Esophagus muscularis mucosa (tissue), 4 donors: ENCODE measurements at regions not wholly inside any gene's neighbourhood (a gene's known extent, or its start where the extent isn't known, plus 50 kb on each side); places are given as distances from the start of the nearest gene placed in this dataset.

Experiments
- EP300 ChIP-seq: sonication (generic); formaldehyde crosslinking; IDR thresholded peaks from one replicate; pipeline ENCODE4 v1.6.1; 2017; ENCODE audit warnings: antibody characterized with exemption
- POLR2A ChIP-seq: fragments of 450-650 bp; IDR thresholded peaks from one replicate; pipeline ENCODE4 v1.6.1; 2017; ENCODE audit warnings: antibody characterized with exemption, moderate library complexity, mild to moderate bottlenecking, low read depth
- POLR2AphosphoS5 ChIP-seq, 2 donors: sonication (generic); formaldehyde crosslinking; IDR thresholded peaks; one replicate each; pipeline ENCODE4 v1.6.1; 2017; ENCODE audit warnings: antibody characterized with exemption in 2 of 2
- TF ChIP-seq, protein P1 (sequence below), 3 experiments: fragments of 200-600 bp in 2 of 3; fragments of 450-650 bp in 1 of 3; sonication (generic) in 2 of 3; IDR thresholded peaks; one replicate each; pipeline ENCODE4 v1.5.1; 2017 to 2019; ENCODE audit warnings: antibody characterized with exemption in 3 of 3, mild to moderate bottlenecking in 2 of 3, moderate library complexity in 1 of 3

DNA sequence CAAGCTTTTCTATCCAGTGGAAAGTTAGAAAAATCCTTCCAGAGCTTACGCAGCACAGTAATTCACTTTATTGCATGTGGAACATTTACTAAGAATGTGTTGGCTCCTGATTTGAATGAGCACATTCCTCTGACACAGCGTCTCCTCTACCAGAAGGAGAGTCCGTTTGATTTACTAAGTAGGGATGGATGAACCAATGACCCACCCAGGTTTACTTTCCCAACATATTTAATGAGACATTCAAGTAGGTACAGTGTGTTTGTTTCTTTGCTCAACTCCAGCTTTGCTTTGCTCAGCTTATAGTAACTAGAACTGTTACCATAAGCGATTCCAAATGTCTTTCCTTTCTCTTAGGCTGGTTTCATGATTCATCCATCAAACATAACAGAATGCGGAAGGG, 161.7 kb downstream of the SMARCA1 start:
- no peak for TF ChIP-seq POLR2A
- TF ChIP-seq POLR2AphosphoS5 (IDR thresholded peaks at IDR 0.05) = no peak
- TF ChIP-seq EP300 = no peak
- TF ChIP-seq, protein P1, sequence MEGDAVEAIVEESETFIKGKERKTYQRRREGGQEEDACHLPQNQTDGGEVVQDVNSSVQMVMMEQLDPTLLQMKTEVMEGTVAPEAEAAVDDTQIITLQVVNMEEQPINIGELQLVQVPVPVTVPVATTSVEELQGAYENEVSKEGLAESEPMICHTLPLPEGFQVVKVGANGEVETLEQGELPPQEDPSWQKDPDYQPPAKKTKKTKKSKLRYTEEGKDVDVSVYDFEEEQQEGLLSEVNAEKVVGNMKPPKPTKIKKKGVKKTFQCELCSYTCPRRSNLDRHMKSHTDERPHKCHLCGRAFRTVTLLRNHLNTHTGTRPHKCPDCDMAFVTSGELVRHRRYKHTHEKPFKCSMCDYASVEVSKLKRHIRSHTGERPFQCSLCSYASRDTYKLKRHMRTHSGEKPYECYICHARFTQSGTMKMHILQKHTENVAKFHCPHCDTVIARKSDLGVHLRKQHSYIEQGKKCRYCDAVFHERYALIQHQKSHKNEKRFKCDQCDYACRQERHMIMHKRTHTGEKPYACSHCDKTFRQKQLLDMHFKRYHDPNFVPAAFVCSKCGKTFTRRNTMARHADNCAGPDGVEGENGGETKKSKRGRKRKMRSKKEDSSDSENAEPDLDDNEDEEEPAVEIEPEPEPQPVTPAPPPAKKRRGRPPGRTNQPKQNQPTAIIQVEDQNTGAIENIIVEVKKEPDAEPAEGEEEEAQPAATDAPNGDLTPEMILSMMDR (IDR thresholded peaks at IDR 0.05) = no peak
